GM23338 (cell line): ENCODE measurements at regions not wholly inside any gene's neighbourhood (a gene's known extent, or its start where the extent isn't known, plus 50 kb on each side); places are given as distances from the start of the nearest gene placed in this dataset.

Source experiments
- ATAC-seq: fragments of 200-7000 bp; cut with Tn5 transposase; 3 replicates; pipeline ENCODE4 v1.9.1; 2020
- DNase-seq: peaks from one replicate; pipeline ENCODE4 v3.0.0-alpha.2; 2015; ENCODE audit warnings: low spot score
- H2AFZ ChIP-seq: fragments of 200-600 bp; sonication (generic); 2 replicates; pipeline ENCODE4 v1.8.0; 2016; ENCODE audit warnings: antibody characterized with exemption, mild to moderate bottlenecking, moderate library complexity
- H3F3A ChIP-seq: fragments of 200-600 bp; sonication (generic); replicated peaks from 2 replicates; pipeline ENCODE4 v1.8.0; 2017; ENCODE audit warnings: antibody characterized with exemption, mixed run types, low read depth
- H3K27ac ChIP-seq: fragments of 200-600 bp; sonication (generic); 2 replicates; pipeline ENCODE4 v1.6.1; 2016; ENCODE audit warnings: low read depth
- H3K27me3 ChIP-seq: fragments of 200-600 bp; sonication (generic); 2 replicates; pipeline ENCODE4 v1.8.0; 2016; ENCODE audit warnings: mild to moderate bottlenecking, mixed run types, moderate library complexity; ENCODE audit not compliant: insufficient read depth
- H3K36me3 ChIP-seq: fragments of 200-600 bp; sonication (generic); 2 replicates; pipeline ENCODE4 v1.8.0; 2016; ENCODE audit warnings: mild to moderate bottlenecking; ENCODE audit not compliant: insufficient read depth
- H3K4me1 ChIP-seq: fragments of 200-600 bp; sonication (generic); 2 replicates; pipeline ENCODE4 v1.8.0; 2016; ENCODE audit warnings: mild to moderate bottlenecking, moderate library complexity; ENCODE audit not compliant: insufficient read depth
- H3K4me2 ChIP-seq: fragments of 200-600 bp; sonication (generic); 2 replicates; pipeline ENCODE4 v1.7.1; 2017; ENCODE audit warnings: mixed run types
- H3K4me3 ChIP-seq: fragments of 200-600 bp; sonication (generic); 2 replicates; pipeline ENCODE4 v1.6.1; 2016; ENCODE audit warnings: mixed run types
- H3K79me2 ChIP-seq: fragments of 200-600 bp; sonication (generic); replicated peaks from 2 replicates; pipeline ENCODE4 v1.8.0; 2017; ENCODE audit warnings: mild to moderate bottlenecking; ENCODE audit not compliant: insufficient read depth
- H3K9me2 ChIP-seq: fragments of 200-600 bp; sonication (generic); 2 replicates; pipeline ENCODE4 v1.8.0; 2017; ENCODE audit not compliant: insufficient read depth
- H4K20me1 ChIP-seq: fragments of 200-600 bp; sonication (generic); replicated peaks from 2 replicates; pipeline ENCODE4 v1.8.0; 2017; ENCODE audit warnings: mild to moderate bottlenecking; ENCODE audit not compliant: insufficient read depth
- H3K27ac Mint-ChIP-seq: 2 replicates; pipeline ENCODE4 v1.8.0; 2020; ENCODE audit warnings: inconsistent platforms, mild to moderate bottlenecking, moderate library complexity, mixed read lengths
- H3K27me3 Mint-ChIP-seq: 3 replicates; pipeline ENCODE4 v1.8.0; 2022; ENCODE audit warnings: low read depth, mild to moderate bottlenecking, moderate library complexity, mixed read lengths, inconsistent platforms; ENCODE audit not compliant: insufficient read depth, poor library complexity
- H3K36me3 Mint-ChIP-seq: 3 replicates; pipeline ENCODE4 v1.8.0; 2021; ENCODE audit warnings: low read depth, mild to moderate bottlenecking, inconsistent platforms, moderate library complexity, mixed read lengths
- H3K4me1 Mint-ChIP-seq: 3 replicates; pipeline ENCODE4 v1.8.0; 2020; ENCODE audit warnings: mild to moderate bottlenecking, inconsistent platforms, mixed read lengths
- H3K4me3 Mint-ChIP-seq: 3 replicates; pipeline ENCODE4 v1.8.0; 2021; ENCODE audit warnings: moderate library complexity, mild to moderate bottlenecking, inconsistent platforms, mixed read lengths
- H3K9me3 Mint-ChIP-seq: 3 replicates; pipeline ENCODE4 v1.8.0; 2020; ENCODE audit warnings: moderate library complexity, mild to moderate bottlenecking, inconsistent platforms, mixed read lengths
- CTCF ChIP-seq, 2 experiments: fragments of 200-600 bp in 1 of 2; sonication (generic) in 1 of 2; conservative IDR thresholded peaks; 2 replicates each; pipeline versions ENCODE4 v1.5.1 to v1.6.1; 2016 to 2017; ENCODE audit warnings: antibody characterized with exemption in 2 of 2, low read depth in 2 of 2, mild to moderate bottlenecking in 2 of 2, moderate library complexity in 1 of 2
- ETS1 ChIP-seq: IDR thresholded peaks from 2 replicates; pipeline ENCODE4 v1.6.1; 2016; ENCODE audit warnings: antibody characterized with exemption
- EZH2 ChIP-seq: fragments of 200-600 bp; sonication (generic); IDR thresholded peaks from one replicate; pipeline ENCODE4 v1.8.0; 2017; ENCODE audit warnings: antibody characterized with exemption, mild to moderate bottlenecking, low read depth; ENCODE audit not compliant: unreplicated experiment
- EZH2phosphoT487 ChIP-seq: fragments of 200-600 bp; sonication (generic); IDR thresholded peaks from one replicate; pipeline ENCODE4 v1.8.1; 2018; ENCODE audit warnings: antibody characterized with exemption; ENCODE audit not compliant: unreplicated experiment
- JUNB ChIP-seq: IDR thresholded peaks from one replicate; pipeline ENCODE4 v1.6.1; 2016; ENCODE audit warnings: antibody characterized with exemption; ENCODE audit not compliant: unreplicated experiment
- NANOG ChIP-seq: IDR thresholded peaks from 2 replicates; pipeline ENCODE4 v1.6.1; 2016; ENCODE audit warnings: antibody characterized with exemption, borderline replicate concordance
- REST ChIP-seq: IDR thresholded peaks from one replicate; pipeline ENCODE4 v1.6.1; 2018; ENCODE audit warnings: antibody characterized with exemption; ENCODE audit not compliant: unreplicated experiment
- STAT1 ChIP-seq: IDR thresholded peaks from one replicate; pipeline ENCODE4 v1.6.1; 2016; ENCODE audit warnings: antibody characterized with exemption; ENCODE audit not compliant: unreplicated experiment
- ZNF331 ChIP-seq: fragments of 250-450 bp; sonication (Bioruptor Pico); IDR thresholded peaks from 2 replicates; pipeline ENCODE4 v1.5.0; 2020; ENCODE audit warnings: low read depth, mild to moderate bottlenecking, moderate library complexity
- ZNF462 ChIP-seq: fragments of 250-450 bp; sonication (Bioruptor Pico); IDR thresholded peaks from 2 replicates; pipeline ENCODE4 v1.5.0; 2020; ENCODE audit warnings: mild to moderate bottlenecking, moderate library complexity

GRCh38 chr4:41822325-41822724, 73.8 kb upstream of the PHOX2B start:
- no peaks in the 10 kb centered on the region for H3K36me3 Mint-ChIP-seq
- no peaks in the 10 kb centered on the region for H3K9me2 ChIP-seq
- H3K4me1 ChIP-seq: no peaks in the 10 kb centered on the region
- H3K9me3 Mint-ChIP-seq: no peaks in the 10 kb centered on the region
- H3K36me3 ChIP-seq: no peaks in the 10 kb centered on the region
- no peaks in the 10 kb centered on the region for H3K27me3 ChIP-seq
- H3K4me3 Mint-ChIP-seq: no peak overlapping the region
- no peak for ATAC-seq
- no peak overlapping the region for H3K4me2 ChIP-seq
- H3K27ac Mint-ChIP-seq: no peak overlapping the region
- no peaks in the 10 kb centered on the region for H3K4me1 Mint-ChIP-seq
- TF ChIP-seq EZH2 (no peak), ZNF462 (CRISPR knock-in tag) (no peak), ZNF331 (CRISPR knock-in tag) (no peak), NANOG (no peak), ETS1 (no peak), STAT1 (no peak), EZH2phosphoT487 (no peak), CTCF (conservative IDR thresholded peaks at IDR 0.05; ENCODE audit: low read depth in 2 of 2) (no peak), JUNB (no peak), REST (no peak)
- H3F3A ChIP-seq: no peaks in the 10 kb centered on the region
- no peak overlapping the region for H3K27ac ChIP-seq
- H4K20me1 ChIP-seq: no peaks in the 10 kb centered on the region
- no peaks in the 10 kb centered on the region for H3K79me2 ChIP-seq
- no peak overlapping the region for H3K4me3 ChIP-seq
- DNase-seq: no peak
- H3K27me3 Mint-ChIP-seq: no peaks in the 10 kb centered on the region
- H2AFZ ChIP-seq: no peak overlapping the region
